DOHH2 (cell line): ENCODE measurements at regions not wholly inside any gene's neighbourhood (a gene's known extent, or its start where the extent isn't known, plus 50 kb on each side); places are given as distances from the start of the nearest gene placed in this dataset.

Experiments
- H3F3A ChIP-seq: fragments of 200-600 bp; sonication (generic), shearing (Covaris generic); 2 replicates; pipeline ENCODE4 v1.6.0; 2016; ENCODE audit warnings: antibody characterized with exemption, mild to moderate bottlenecking; ENCODE audit not compliant: control insufficient read depth, insufficient read depth
- H3K27ac ChIP-seq: fragments of 200-600 bp; sonication (generic); 2 replicates; pipeline ENCODE4 v1.5.1; 2014; ENCODE audit warnings: low read depth, mild to moderate bottlenecking, low read length, moderate library complexity
- H3K27me3 ChIP-seq: fragments of 200-600 bp; sonication (generic); 2 replicates; pipeline ENCODE4 v1.6.1; 2014; ENCODE audit warnings: mild to moderate bottlenecking, low read length, mixed read lengths; ENCODE audit not compliant: control insufficient read depth
- H3K36me3 ChIP-seq: fragments of 200-600 bp; sonication (generic); 2 replicates; pipeline ENCODE4 v1.6.1; 2014; ENCODE audit warnings: mild to moderate bottlenecking, low read length, moderate library complexity, mixed read lengths; ENCODE audit not compliant: control insufficient read depth
- H3K4me1 ChIP-seq: fragments of 200-600 bp; sonication (generic); 2 replicates; pipeline ENCODE4 v1.6.1; 2014; ENCODE audit warnings: mild to moderate bottlenecking, low read length, mixed read lengths; ENCODE audit not compliant: control insufficient read depth
- H3K4me2 ChIP-seq: fragments of 200-600 bp; sonication (generic); 2 replicates; pipeline ENCODE4 v1.6.0; 2014; ENCODE audit warnings: mild to moderate bottlenecking, low read length, moderate library complexity
- H3K4me3 ChIP-seq: fragments of 200-600 bp; sonication (generic); 2 replicates; pipeline ENCODE4 v1.5.1; 2014; ENCODE audit warnings: mild to moderate bottlenecking, low read length, mixed read lengths
- H3K79me2 ChIP-seq: fragments of 200-600 bp; sonication (generic); 2 replicates; pipeline ENCODE4 v1.6.1; 2014; ENCODE audit warnings: mild to moderate bottlenecking, low read length, mixed read lengths; ENCODE audit not compliant: control insufficient read depth
- H3K9me2 ChIP-seq: fragments of 200-600 bp; sonication (generic); replicated peaks from 2 replicates; pipeline ENCODE4 v1.6.1; 2014; ENCODE audit warnings: mild to moderate bottlenecking, low read length, mixed read lengths; ENCODE audit not compliant: control insufficient read depth
- H3K9me3 ChIP-seq: fragments of 200-600 bp; sonication (generic); 2 replicates; pipeline ENCODE4 v1.6.1; 2014; ENCODE audit warnings: antibody characterized with exemption, low read length, mixed read lengths; ENCODE audit not compliant: control insufficient read depth, insufficient read depth
- H4K20me1 ChIP-seq: fragments of 200-600 bp; sonication (generic); 2 replicates; pipeline ENCODE4 v1.6.0; 2014; ENCODE audit warnings: low read depth, mild to moderate bottlenecking, antibody characterized with exemption, low read length, moderate library complexity; ENCODE audit not compliant: control insufficient read depth, insufficient read depth
- EZH2phosphoT487 ChIP-seq: fragments of 200-600 bp; sonication (generic); IDR thresholded peaks from 2 replicates; pipeline ENCODE4 v1.6.1; 2017; ENCODE audit warnings: borderline replicate concordance, mild to moderate bottlenecking, antibody characterized with exemption, low read length, moderate library complexity, mixed read lengths
- TF ChIP-seq, protein P1 (sequence below): fragments of 200-600 bp; sonication (generic); IDR thresholded peaks from one replicate; pipeline ENCODE4 v1.5.1; 2014; ENCODE audit warnings: antibody characterized with exemption, mild to moderate bottlenecking, low read depth, low read length; ENCODE audit not compliant: poor library complexity, severe bottlenecking

- Histone ChIP-seq H3K79me2 (no peaks in the 10 kb centered on the region), H4K20me1 (no peaks in the 10 kb centered on the region), H3K27me3 (no peaks in the 10 kb centered on the region), H3K9me3 (no peaks in the 10 kb centered on the region), H3K4me1 (no peaks in the 10 kb centered on the region), H3K4me2 (no peak overlapping the region), H3K36me3 (no peaks in the 10 kb centered on the region), H3F3A (no peaks in the 10 kb centered on the region), H3K9me2 (no peaks in the 10 kb centered on the region), H3K27ac (no peak overlapping the region), H3K4me3 (no peak overlapping the region)
- TF ChIP-seq EZH2phosphoT487 = no peak
- TF ChIP-seq, protein P1, sequence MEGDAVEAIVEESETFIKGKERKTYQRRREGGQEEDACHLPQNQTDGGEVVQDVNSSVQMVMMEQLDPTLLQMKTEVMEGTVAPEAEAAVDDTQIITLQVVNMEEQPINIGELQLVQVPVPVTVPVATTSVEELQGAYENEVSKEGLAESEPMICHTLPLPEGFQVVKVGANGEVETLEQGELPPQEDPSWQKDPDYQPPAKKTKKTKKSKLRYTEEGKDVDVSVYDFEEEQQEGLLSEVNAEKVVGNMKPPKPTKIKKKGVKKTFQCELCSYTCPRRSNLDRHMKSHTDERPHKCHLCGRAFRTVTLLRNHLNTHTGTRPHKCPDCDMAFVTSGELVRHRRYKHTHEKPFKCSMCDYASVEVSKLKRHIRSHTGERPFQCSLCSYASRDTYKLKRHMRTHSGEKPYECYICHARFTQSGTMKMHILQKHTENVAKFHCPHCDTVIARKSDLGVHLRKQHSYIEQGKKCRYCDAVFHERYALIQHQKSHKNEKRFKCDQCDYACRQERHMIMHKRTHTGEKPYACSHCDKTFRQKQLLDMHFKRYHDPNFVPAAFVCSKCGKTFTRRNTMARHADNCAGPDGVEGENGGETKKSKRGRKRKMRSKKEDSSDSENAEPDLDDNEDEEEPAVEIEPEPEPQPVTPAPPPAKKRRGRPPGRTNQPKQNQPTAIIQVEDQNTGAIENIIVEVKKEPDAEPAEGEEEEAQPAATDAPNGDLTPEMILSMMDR = no peak
Measured at GRCh38 chr6:50520326-50521266, 192.7 kb upstream of the TFAP2D start.

GRCh38 chr6:50524341-50524740 lies 189.0 kb upstream of the TFAP2D start:
- Histone ChIP-seq H3K9me3 (no peaks in the 10 kb centered on the region), H3K27me3 (no peaks in the 10 kb centered on the region), H3F3A (no peaks in the 10 kb centered on the region), H3K4me1 (no peaks in the 10 kb centered on the region), H3K27ac (no peak overlapping the region), H4K20me1 (no peaks in the 10 kb centered on the region), H3K4me3 (no peak overlapping the region), H3K79me2 (no peaks in the 10 kb centered on the region), H3K36me3 (no peaks in the 10 kb centered on the region), H3K9me2 (no peaks in the 10 kb centered on the region), H3K4me2 (no peak overlapping the region)
- no peak for TF ChIP-seq EZH2phosphoT487
- TF ChIP-seq, protein P1 = no peak

- H3K27ac ChIP-seq = no peak overlapping the region
- H3K4me3 ChIP-seq = no peak overlapping the region
- no peaks in the 10 kb centered on the region for H3K27me3 ChIP-seq
- no peaks in the 10 kb centered on the region for H3K79me2 ChIP-seq
- no peaks in the 10 kb centered on the region for H3K9me2 ChIP-seq
- H3K36me3 ChIP-seq = no peaks in the 10 kb centered on the region
- no peaks in the 10 kb centered on the region for H3K4me1 ChIP-seq
- no peak for TF ChIP-seq EZH2phosphoT487
- H3F3A ChIP-seq = no peaks in the 10 kb centered on the region
- no peak overlapping the region for H3K4me2 ChIP-seq
- no peaks in the 10 kb centered on the region for H4K20me1 ChIP-seq
- H3K9me3 ChIP-seq = no peaks in the 10 kb centered on the region
Measured at GRCh38 chr6:50527985-50528384, 185.3 kb upstream of the TFAP2D start.

GRCh38 chr6:50539447-50539846 lies 173.9 kb upstream of the TFAP2D start:
- Histone ChIP-seq H3K9me2 (no peaks in the 10 kb centered on the region), H3K9me3 (no peaks in the 10 kb centered on the region), H3K4me3 (no peak overlapping the region), H3F3A (no peaks in the 10 kb centered on the region), H3K4me1 (no peaks in the 10 kb centered on the region), H3K27ac (no peak overlapping the region), H4K20me1 (no peaks in the 10 kb centered on the region), H3K4me2 (no peak overlapping the region), H3K79me2 (no peaks in the 10 kb centered on the region), H3K36me3 (no peaks in the 10 kb centered on the region), H3K27me3 (no peaks in the 10 kb centered on the region)
- TF ChIP-seq EZH2phosphoT487 = no peak
- TF ChIP-seq, protein P1 = no peak
